GM12864 (cell line): ENCODE measurements at regions not wholly inside any gene's neighbourhood (a gene's known extent, or its start where the extent isn't known, plus 50 kb on each side); places are given as distances from the start of the nearest gene placed in this dataset.

Experiments
- DNase-seq: peaks from one replicate; pipeline ENCODE4 v3.0.0-alpha.2; 2011; ENCODE audit warnings: low read depth
- H3K4me3 ChIP-seq: 2 replicates; pipeline ENCODE4 v1.5.1; 2011; ENCODE audit warnings: mild to moderate bottlenecking, low read depth, low read length, control low read depth
- TF ChIP-seq, protein P1 (sequence below): IDR thresholded peaks from 2 replicates; pipeline ENCODE4 v1.5.1; 2011; ENCODE audit warnings: low read depth, mild to moderate bottlenecking, moderate library complexity, low read length, control low read depth, inconsistent platforms; ENCODE audit errors: missing control alignments

DNA sequence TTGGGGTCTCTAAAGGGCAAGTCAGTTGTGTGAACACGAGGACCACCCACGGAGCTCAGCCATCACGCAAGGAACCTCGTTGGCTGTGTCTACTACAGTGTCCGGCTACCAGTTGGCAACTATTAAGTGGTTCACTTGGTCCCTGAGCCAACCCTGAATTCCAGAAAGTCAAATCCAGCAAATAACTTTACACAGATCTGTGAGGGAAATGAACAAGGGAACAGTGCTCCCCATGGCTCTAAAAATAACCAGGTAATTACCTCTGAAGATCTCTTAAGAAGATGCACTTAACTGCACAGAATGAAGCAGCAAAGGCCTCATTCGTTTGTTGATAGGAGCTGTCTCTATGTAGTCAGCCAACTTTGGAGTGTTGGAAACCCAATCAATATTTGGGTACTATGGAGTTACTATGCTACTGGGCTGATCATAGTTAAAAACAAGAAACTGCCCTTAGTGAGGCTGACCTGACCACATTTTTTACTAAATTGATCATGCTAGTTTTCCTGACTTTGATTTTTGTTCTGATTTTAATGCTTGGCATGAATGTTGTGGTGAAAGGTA lies 219.1 kb upstream of the LRIG1 start:
- no peak for DNase-seq
- no peak overlapping the region for H3K4me3 ChIP-seq
- TF ChIP-seq, protein P1, sequence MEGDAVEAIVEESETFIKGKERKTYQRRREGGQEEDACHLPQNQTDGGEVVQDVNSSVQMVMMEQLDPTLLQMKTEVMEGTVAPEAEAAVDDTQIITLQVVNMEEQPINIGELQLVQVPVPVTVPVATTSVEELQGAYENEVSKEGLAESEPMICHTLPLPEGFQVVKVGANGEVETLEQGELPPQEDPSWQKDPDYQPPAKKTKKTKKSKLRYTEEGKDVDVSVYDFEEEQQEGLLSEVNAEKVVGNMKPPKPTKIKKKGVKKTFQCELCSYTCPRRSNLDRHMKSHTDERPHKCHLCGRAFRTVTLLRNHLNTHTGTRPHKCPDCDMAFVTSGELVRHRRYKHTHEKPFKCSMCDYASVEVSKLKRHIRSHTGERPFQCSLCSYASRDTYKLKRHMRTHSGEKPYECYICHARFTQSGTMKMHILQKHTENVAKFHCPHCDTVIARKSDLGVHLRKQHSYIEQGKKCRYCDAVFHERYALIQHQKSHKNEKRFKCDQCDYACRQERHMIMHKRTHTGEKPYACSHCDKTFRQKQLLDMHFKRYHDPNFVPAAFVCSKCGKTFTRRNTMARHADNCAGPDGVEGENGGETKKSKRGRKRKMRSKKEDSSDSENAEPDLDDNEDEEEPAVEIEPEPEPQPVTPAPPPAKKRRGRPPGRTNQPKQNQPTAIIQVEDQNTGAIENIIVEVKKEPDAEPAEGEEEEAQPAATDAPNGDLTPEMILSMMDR, result no peak

DNA sequence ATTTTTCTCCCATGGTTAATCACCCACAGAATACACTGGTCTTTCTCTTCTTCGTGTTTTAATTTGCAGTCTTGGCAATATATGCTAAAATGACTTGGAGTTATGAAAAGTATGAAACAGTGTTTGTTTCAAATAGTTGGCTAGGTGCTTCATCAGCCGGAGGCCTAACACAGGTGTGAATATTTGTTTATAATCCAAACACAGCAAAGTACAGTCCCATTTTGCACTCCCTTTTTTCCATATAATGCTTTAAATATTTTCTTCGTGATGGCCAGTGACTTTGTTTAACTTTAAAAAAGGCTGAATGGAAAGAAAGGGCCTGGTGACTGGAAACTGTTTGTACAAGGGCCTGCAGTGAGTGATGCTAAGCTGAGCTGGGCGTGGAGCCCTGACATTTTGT lies 219.7 kb upstream of the LRIG1 start:
- no peak overlapping the region for H3K4me3 ChIP-seq
- no peak for DNase-seq
- TF ChIP-seq, protein P1, result no peak

DNA sequence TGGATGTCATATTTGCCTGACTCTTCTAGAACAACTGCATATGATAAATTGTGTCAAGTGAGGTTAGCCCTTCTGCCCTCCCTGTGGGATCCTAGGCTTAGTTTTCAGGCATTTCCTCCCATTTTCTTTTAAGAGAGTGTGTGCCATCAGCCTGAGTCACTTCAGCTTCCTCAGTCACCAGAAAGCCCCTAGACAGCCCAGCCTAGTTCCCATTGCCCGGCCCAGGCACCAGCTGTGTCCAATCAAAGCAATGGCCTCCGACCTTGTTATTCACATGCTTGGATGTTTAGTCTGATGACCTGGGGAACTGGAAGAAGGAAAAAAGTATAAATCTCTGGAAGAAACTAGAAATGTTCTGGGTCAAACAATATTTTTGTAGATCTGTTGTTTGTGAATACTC lies 221.9 kb upstream of the LRIG1 start:
- H3K4me3 ChIP-seq, result no peak overlapping the region
- DNase-seq, result no peak
- TF ChIP-seq, protein P1, result no peak

DNA sequence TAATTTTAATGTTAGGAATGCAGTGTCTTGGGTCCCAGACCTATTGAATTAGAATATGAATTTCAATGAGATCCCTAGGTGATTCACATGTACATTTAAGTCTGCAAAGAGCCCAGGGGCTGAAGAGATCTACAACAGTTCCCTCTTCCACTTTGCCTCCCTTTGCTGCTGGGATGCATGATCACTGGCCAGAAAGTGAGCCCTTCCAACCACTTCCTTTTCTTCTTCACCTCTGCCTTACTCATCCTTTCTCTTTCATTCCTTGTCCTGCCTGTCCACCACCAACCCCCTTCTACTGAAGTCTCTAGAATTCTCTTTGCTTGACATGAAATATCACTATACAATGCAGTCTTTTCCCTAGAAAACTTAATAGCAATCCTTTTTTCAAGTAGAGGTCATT lies 222.4 kb upstream of the LRIG1 start:
- TF ChIP-seq, protein P1, result no peak
- no peak for DNase-seq
- H3K4me3 ChIP-seq, result no peak overlapping the region

DNA sequence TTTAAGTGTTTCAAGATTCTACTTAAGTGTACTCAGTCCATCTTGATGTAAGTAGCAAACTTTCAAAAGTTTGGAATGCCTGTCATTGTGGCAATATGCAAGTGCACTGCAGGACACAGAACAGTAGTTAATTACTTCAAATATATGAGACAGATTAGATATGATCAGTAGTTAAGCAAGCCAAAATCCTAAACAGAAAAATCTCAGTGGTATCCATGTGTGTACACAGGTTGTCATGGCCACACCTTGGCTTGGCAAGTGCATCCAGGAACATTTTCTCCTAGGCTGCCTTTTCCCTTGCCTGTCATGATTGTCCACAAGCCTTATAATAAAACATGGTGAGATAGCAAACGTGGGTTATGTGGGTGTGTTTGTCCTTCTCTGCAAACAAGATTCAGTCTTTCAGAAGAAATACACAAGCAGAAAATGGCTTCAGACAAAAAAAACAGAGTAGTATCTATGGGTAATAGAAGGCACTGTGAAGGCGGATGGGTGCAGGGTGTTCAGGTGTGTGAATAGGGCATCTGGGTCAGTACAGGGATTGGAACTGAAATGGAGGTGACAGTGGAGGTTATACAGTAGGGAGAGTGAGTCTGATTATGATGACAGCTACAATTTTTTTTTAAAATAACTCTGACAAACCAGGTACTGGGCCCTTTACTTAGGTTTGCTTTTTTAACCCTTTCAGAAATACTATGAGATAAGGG lies 229.0 kb upstream of the LRIG1 start:
- DNase-seq, result no peak
- H3K4me3 ChIP-seq, result no peak overlapping the region
- TF ChIP-seq, protein P1, result no peak

DNA sequence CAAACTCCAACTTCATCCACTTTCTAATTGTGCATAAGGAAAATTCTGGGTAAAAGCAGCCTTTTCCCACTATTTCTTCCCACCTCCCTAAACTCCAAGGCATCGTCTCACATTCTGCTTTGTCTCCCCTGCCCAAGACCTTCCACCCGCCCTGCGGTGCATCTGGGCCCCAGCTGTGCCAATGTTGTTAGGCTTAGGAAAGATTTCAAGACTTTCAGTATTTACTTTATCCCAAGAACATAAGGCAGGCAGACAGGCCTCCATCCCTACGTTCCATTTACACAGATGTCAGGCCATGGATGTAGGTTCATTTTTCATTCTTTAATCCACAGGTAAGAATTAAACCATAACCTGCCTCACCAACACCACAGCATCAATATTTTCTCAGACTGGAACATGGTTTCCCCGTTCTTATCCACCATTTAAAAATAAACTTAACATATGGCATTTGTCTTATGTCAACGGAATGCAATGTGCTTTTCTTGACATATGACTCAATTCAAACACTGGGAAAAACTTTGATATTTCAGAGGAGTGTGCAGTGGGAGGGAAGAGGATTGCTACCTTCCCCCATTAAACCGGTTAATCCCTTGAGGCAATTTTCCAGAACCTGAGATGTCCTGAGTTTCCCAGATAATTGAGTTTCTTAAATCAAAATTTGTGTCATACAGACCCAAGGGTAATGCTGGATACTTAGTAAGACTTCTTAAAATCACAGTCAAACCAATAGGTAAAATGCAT lies 238.0 kb upstream of the LRIG1 start:
- DNase-seq, result no peak
- TF ChIP-seq, protein P1, result no peak
- no peak overlapping the region for H3K4me3 ChIP-seq
